Fibroblast of villous mesenchyme (primary cell): ENCODE measurements at regions not wholly inside any gene's neighbourhood (a gene's known extent, or its start where the extent isn't known, plus 50 kb on each side); places are given as distances from the start of the nearest gene placed in this dataset.

Experiments
- DNase-seq: peaks from one replicate; pipeline ENCODE4 v3.0.0-alpha.2; 2010; ENCODE audit warnings: low read depth
- H3K4me3 ChIP-seq: 2 replicates; pipeline ENCODE4 v1.5.1; 2011; ENCODE audit warnings: low read depth, mild to moderate bottlenecking, low read length
- TF ChIP-seq, protein P1 (sequence below): IDR thresholded peaks from 2 replicates; pipeline ENCODE4 v1.5.1; 2012; ENCODE audit warnings: low read depth, mild to moderate bottlenecking, low read length; ENCODE audit not compliant: insufficient read depth

DNA sequence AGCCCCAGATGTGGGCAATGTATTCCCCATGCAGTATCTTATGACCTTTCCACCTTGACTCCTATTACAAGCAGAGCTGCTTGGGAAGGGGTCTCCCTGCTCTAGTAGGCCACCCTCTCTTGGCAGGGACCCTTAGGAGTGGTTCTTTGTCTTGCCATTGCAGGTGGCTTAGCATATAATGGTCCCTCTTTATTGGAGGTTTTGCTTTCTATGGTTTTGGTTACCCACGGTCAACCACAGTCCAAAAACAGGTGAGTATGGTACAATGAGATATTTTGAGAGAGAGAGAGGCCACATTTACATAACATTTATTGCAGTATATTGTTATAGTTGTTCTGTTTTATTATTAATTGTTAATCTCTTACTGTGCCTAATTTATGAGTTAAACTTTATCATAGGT is 472.8 kb upstream of the ASIC2 start:
- TF ChIP-seq, protein P1, sequence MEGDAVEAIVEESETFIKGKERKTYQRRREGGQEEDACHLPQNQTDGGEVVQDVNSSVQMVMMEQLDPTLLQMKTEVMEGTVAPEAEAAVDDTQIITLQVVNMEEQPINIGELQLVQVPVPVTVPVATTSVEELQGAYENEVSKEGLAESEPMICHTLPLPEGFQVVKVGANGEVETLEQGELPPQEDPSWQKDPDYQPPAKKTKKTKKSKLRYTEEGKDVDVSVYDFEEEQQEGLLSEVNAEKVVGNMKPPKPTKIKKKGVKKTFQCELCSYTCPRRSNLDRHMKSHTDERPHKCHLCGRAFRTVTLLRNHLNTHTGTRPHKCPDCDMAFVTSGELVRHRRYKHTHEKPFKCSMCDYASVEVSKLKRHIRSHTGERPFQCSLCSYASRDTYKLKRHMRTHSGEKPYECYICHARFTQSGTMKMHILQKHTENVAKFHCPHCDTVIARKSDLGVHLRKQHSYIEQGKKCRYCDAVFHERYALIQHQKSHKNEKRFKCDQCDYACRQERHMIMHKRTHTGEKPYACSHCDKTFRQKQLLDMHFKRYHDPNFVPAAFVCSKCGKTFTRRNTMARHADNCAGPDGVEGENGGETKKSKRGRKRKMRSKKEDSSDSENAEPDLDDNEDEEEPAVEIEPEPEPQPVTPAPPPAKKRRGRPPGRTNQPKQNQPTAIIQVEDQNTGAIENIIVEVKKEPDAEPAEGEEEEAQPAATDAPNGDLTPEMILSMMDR, result no peak
- H3K4me3 ChIP-seq, result no peak overlapping the region
- no peak for DNase-seq

DNA sequence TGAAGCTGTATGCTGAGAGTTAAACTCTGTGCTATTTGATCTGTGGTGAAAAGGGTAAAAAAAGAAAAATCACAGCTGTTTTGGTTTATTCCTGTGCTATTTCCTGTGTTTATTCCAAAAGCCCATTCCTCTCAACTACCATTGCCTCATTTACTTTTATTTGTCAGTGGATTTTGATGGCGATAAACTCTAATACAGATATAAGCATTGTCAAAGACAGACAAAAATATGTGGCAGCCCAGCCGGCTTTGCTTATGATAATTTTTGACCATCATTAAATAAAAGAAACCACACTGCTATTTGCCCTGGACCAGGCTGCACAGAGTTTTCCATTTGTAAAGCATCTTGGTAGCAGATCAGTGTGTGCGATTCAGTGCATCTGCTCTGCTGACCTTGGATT is 473.6 kb upstream of the ASIC2 start:
- TF ChIP-seq, protein P1, result no peak
- no peak for DNase-seq
- no peak overlapping the region for H3K4me3 ChIP-seq

DNA sequence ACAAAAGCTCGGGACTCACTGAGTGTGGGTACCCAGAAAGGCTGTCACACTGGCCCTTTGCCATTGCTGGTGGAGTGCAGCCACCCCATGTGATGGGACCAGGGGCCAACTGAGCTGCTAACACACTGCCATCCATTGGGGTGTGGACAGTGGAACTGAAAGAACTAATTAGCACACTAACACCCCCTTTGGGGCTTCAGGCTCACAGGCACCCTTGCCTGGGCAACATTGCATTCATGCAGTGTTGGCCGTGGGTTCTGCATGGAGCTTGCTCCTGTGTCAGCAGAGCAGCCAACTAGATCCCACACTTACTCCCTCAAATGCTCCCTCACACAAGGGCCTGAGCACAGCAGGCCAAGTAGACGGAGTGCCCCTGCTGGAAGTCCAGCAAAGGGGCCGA is 476.0 kb upstream of the ASIC2 start:
- TF ChIP-seq, protein P1, result no peak
- no peak for DNase-seq
- no peak overlapping the region for H3K4me3 ChIP-seq

DNA sequence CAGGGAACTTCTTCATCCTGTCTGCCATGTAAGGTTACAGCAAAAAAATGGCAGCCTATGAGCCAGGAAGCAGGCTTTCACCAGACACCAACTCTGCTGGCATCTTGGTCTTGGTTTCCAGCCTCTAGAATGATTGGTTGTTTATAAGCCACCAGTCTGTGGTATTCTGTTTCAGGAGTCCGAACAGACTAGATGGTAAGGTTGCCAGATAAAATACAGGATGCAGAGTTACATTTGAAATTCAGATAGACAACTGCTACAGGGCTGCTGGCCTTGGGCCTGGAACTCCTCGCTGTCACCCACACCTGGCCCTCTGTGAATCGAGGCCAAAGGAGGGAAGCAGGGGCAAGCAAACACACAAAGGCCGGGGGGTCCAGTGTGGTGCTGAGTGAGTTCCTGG is 478.8 kb upstream of the CCL2 start:
- no peak overlapping the region for H3K4me3 ChIP-seq
- TF ChIP-seq, protein P1, result no peak
- DNase-seq, result no peak

DNA sequence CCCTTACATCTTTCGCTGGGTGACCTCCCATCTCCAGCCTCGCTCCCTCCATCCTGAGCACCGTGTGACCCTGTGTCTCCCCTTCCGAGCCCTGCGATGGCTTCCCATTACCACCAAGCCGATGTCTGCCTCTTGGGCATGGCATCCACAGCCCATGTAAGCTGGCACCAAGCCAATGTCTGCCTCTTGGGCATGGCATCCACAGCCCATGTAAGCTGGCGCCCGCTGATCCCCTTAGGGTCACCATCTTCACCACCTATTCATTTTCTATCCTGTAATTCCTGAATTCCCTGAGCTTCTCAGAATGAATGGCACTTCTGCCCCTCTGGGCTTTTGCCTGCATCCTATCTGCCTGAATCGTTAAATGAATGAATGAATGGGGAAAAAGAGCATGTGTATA is 478.2 kb upstream of the CCL2 start:
- TF ChIP-seq, protein P1, result no peak
- DNase-seq, result no peak
- no peak overlapping the region for H3K4me3 ChIP-seq

DNA sequence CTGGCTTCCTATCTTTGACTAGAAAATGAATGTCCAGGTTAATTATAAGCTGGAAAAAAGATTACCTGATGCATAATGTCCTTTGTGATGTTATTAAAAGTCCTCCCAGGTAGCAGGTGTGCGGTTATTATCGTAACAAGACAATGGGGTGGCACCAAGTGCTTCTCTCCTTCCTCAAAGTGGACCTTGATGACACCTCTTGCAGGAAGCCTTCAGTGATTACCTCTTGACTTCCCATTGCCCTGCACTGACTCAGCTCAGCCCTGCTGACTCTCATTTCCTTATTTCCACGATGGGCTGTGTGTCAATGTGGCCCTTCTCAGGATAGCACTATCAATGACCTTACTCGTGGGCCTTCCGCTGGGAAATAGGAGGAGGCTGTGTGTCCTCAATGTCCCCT is 477.4 kb upstream of the CCL2 start:
- no peak for DNase-seq
- no peak overlapping the region for H3K4me3 ChIP-seq
- TF ChIP-seq, protein P1, result no peak

DNA sequence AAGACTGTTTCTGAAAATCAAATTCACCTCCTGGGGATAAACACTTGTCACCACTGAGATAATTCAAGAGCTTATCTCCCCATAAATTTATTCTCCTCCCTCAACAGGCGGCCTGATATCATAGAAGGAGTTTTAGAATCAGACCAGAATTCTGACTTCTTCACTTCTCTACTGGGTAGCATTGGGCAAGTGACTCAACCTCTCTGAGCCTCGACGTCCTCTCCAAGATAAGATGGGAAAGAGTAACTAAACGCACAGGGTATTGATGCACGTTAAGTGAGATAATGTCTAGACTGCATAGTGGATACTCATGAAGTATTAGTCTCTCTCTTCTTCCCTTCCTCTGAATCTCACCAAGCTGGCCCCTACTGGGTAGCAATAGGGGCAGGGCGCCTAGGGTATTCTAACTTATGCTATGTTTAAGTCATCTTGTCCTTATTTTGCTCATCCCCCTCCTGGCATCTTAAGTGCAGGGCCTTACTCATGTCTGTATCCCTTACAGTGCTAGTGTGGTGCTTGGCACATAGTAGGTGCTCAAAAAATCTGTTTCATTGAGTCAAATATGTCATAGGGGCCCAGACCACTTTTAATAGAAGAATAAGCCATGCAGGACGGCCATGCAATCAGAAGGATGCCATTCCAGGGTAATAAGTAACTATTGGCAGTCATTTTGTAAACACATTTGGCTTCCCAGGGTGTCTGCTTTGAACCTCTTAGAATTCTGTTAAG is 476.4 kb upstream of the CCL2 start:
- H3K4me3 ChIP-seq, result no peak overlapping the region
- TF ChIP-seq, protein P1, result no peak
- DNase-seq, result no peak
